HEK293 (cell line): ENCODE measurements at regions not wholly inside any gene's neighbourhood (a gene's known extent, or its start where the extent isn't known, plus 50 kb on each side); places are given as distances from the start of the nearest gene placed in this dataset.

Experiments used
- CTCF ChIA-PET: fragments of 350-600 bp; formaldehyde crosslinking; extraction: SDS; loops from one replicate; lab custom pipeline; 2021; ENCODE audit warnings: antibody characterized with exemption; lab: Yijun Ruan, JAX
- POLR2A ChIA-PET: fragments of 300-600 bp; formaldehyde crosslinking; extraction: SDS; loops from one replicate; lab custom pipeline; 2020; ENCODE audit warnings: antibody characterized with exemption, inconsistent platforms; lab: Yijun Ruan, JAX
- H3K27ac ChIP-seq: fragments of 200-500 bp; sonication (Bioruptor generic); 2 replicates; pipeline ENCODE4 v1.5.1; 2014; ENCODE audit warnings: low read depth, low read length, control low read depth, inconsistent platforms; ENCODE audit errors: extremely low read depth
- H3K36me3 ChIP-seq, 2 experiments: fragments of 200-500 bp in 1 of 2; sonication (Bioruptor generic) in 1 of 2; 1 replicate in 1 of 2; 2 replicates in 1 of 2; pipeline ENCODE4 v1.5.1; 2014 to 2017; ENCODE audit warnings: inconsistent platforms in 2 of 2, low read length in 2 of 2; ENCODE audit not compliant: control insufficient read depth in 2 of 2, insufficient read depth in 1 of 2
- H3K4me1 ChIP-seq: fragments of 200-500 bp; sonication (Bioruptor generic); 2 replicates; pipeline ENCODE4 v1.5.1; 2014; ENCODE audit warnings: mild to moderate bottlenecking, low read length, inconsistent platforms; ENCODE audit not compliant: control insufficient read depth, insufficient read depth
- H3K4me3 ChIP-seq: 2 replicates; pipeline ENCODE4 v1.5.1; 2011; ENCODE audit warnings: low read depth, mild to moderate bottlenecking, control low read depth, low read length, moderate library complexity
- H3K9me3 ChIP-seq: fragments of 200-500 bp; sonication (Bioruptor generic); 2 replicates; pipeline ENCODE4 v1.5.1; 2014; ENCODE audit warnings: low read depth, low read length, inconsistent platforms; ENCODE audit not compliant: control insufficient read depth, insufficient read depth
- EGR2 ChIP-seq: fragments of 450-650 bp; formaldehyde crosslinking; IDR thresholded peaks from 2 replicates; pipeline ENCODE4 v1.5.1; 2016; ENCODE audit warnings: low read depth, missing biosample characterization, missing genetic modification characterization
- INSM2 ChIP-seq: fragments of 450-650 bp; formaldehyde crosslinking; IDR thresholded peaks from 2 replicates; pipeline ENCODE4 v1.5.1; 2016; ENCODE audit warnings: missing biosample characterization, missing genetic modification characterization
- PRDM4 ChIP-seq: fragments of 450-650 bp; formaldehyde crosslinking; IDR thresholded peaks from 2 replicates; pipeline ENCODE4 v1.5.1; 2017; ENCODE audit warnings: missing biosample characterization, missing genetic modification characterization
- REST ChIP-seq: fragments of 450-650 bp; formaldehyde crosslinking; IDR thresholded peaks from 2 replicates; pipeline ENCODE4 v1.5.1; 2016; ENCODE audit warnings: missing biosample characterization, missing genetic modification characterization
- SCRT1 ChIP-seq: fragments of 450-650 bp; formaldehyde crosslinking; IDR thresholded peaks from 2 replicates; pipeline ENCODE4 v1.5.1; 2016; ENCODE audit warnings: missing biosample characterization, missing genetic modification characterization, borderline replicate concordance
- YY2 ChIP-seq: fragments of 450-650 bp; formaldehyde crosslinking; IDR thresholded peaks from 2 replicates; pipeline ENCODE4 v1.5.1; 2016; ENCODE audit warnings: missing biosample characterization, missing genetic modification characterization
- ZNF121 ChIP-seq: fragments of 450-650 bp; formaldehyde crosslinking; IDR thresholded peaks from 2 replicates; pipeline ENCODE4 v1.5.1; 2016; ENCODE audit warnings: missing biosample characterization, missing genetic modification characterization
- ZNF133 ChIP-seq: fragments of 450-650 bp; formaldehyde crosslinking; IDR thresholded peaks from 2 replicates; pipeline ENCODE4 v1.5.1; 2016; ENCODE audit warnings: missing biosample characterization, missing genetic modification characterization
- ZNF16 ChIP-seq: fragments of 450-650 bp; formaldehyde crosslinking; IDR thresholded peaks from 2 replicates; pipeline ENCODE4 v1.5.1; 2016; ENCODE audit warnings: low read depth, missing biosample characterization, missing genetic modification characterization
- ZNF449 ChIP-seq: fragments of 450-650 bp; formaldehyde crosslinking; IDR thresholded peaks from 2 replicates; pipeline ENCODE4 v1.5.1; 2017; ENCODE audit warnings: missing biosample characterization, mild to moderate bottlenecking, missing genetic modification characterization, moderate library complexity
- ZNF549 ChIP-seq: fragments of 450-650 bp; IDR thresholded peaks from 2 replicates; pipeline ENCODE4 v1.5.1; 2018; ENCODE audit warnings: missing biosample characterization, missing genetic modification characterization, mild to moderate bottlenecking, inconsistent platforms, moderate library complexity
- ZNF658 ChIP-seq: fragments of 450-650 bp; formaldehyde crosslinking; IDR thresholded peaks from 2 replicates; pipeline ENCODE4; 2016; ENCODE audit warnings: missing biosample characterization, missing genetic modification characterization
- ZNF701 ChIP-seq: fragments of 450-650 bp; formaldehyde crosslinking; IDR thresholded peaks from 2 replicates; pipeline ENCODE4 v1.5.1; 2016; ENCODE audit warnings: missing biosample characterization, missing genetic modification characterization
- ZNF704 ChIP-seq: fragments of 450-650 bp; formaldehyde crosslinking; IDR thresholded peaks from 2 replicates; pipeline ENCODE4 v1.5.1; 2016; ENCODE audit warnings: missing biosample characterization, missing genetic modification characterization
- ZNF707 ChIP-seq: fragments of 450-650 bp; formaldehyde crosslinking; IDR thresholded peaks from 2 replicates; pipeline ENCODE4 v1.5.1; 2016; ENCODE audit warnings: missing biosample characterization, missing genetic modification characterization
- ZNF791 ChIP-seq: fragments of 450-650 bp; formaldehyde crosslinking; IDR thresholded peaks from 2 replicates; pipeline ENCODE4 v1.5.1; 2016; ENCODE audit warnings: missing biosample characterization, missing genetic modification characterization
- ZSCAN30 ChIP-seq: fragments of 450-650 bp; IDR thresholded peaks from 2 replicates; pipeline ENCODE4 v1.5.1; 2018; ENCODE audit warnings: missing biosample characterization, mild to moderate bottlenecking, missing genetic modification characterization, moderate library complexity
- TF ChIP-seq, protein P1 (sequence below): fragments of 450-650 bp; formaldehyde crosslinking; IDR thresholded peaks from 2 replicates; pipeline ENCODE4 v1.5.1; 2016; ENCODE audit warnings: missing biosample characterization, missing genetic modification characterization
- TF ChIP-seq, protein P2 (sequence below): fragments of 450-650 bp; formaldehyde crosslinking; IDR thresholded peaks from 2 replicates; pipeline ENCODE4 v1.5.1; 2016; ENCODE audit warnings: missing biosample characterization, missing genetic modification characterization, low read depth

GRCh38 chr10:81008726-81009125 is 471.0 kb downstream of the SH2D4B start:
- no peak overlapping the region for H3K27ac ChIP-seq
- no peaks in the 10 kb centered on the region for H3K4me1 ChIP-seq
- CTCF ChIA-PET: interaction anchor here (0.6 kb wide), 2 partner anchors 78 to 84 kb away, joined by 3 read pairs; no protein-coding TSS in a partner anchor
- no peak overlapping the region for H3K4me3 ChIP-seq
- TF ChIP-seq ZNF133 (tag by site-specific recombination) (no peak), INSM2 (tag by site-specific recombination) (no peak), ZNF16 (tag by site-specific recombination) (no peak), ZNF121 (tag by site-specific recombination) (no peak), ZNF791 (tag by site-specific recombination) (no peak), ZNF704 (tag by site-specific recombination) (no peak), ZNF549 (tag by site-specific recombination) (no peak), ZNF658 (tag by site-specific recombination) (no peak), REST (tag by site-specific recombination) (no peak), ZSCAN30 (tag by site-specific recombination) (no peak), EGR2 (tag by site-specific recombination) (no peak), ZNF707 (no peak), ZNF449 (no peak), SCRT1 (tag by site-specific recombination) (no peak), YY2 (no peak), ZNF701 (tag by site-specific recombination) (no peak), PRDM4 (no peak)
- TF ChIP-seq, protein P1, sequence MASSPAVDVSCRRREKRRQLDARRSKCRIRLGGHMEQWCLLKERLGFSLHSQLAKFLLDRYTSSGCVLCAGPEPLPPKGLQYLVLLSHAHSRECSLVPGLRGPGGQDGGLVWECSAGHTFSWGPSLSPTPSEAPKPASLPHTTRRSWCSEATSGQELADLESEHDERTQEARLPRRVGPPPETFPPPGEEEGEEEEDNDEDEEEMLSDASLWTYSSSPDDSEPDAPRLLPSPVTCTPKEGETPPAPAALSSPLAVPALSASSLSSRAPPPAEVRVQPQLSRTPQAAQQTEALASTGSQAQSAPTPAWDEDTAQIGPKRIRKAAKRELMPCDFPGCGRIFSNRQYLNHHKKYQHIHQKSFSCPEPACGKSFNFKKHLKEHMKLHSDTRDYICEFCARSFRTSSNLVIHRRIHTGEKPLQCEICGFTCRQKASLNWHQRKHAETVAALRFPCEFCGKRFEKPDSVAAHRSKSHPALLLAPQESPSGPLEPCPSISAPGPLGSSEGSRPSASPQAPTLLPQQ: no peak
- TF ChIP-seq, protein P2, sequence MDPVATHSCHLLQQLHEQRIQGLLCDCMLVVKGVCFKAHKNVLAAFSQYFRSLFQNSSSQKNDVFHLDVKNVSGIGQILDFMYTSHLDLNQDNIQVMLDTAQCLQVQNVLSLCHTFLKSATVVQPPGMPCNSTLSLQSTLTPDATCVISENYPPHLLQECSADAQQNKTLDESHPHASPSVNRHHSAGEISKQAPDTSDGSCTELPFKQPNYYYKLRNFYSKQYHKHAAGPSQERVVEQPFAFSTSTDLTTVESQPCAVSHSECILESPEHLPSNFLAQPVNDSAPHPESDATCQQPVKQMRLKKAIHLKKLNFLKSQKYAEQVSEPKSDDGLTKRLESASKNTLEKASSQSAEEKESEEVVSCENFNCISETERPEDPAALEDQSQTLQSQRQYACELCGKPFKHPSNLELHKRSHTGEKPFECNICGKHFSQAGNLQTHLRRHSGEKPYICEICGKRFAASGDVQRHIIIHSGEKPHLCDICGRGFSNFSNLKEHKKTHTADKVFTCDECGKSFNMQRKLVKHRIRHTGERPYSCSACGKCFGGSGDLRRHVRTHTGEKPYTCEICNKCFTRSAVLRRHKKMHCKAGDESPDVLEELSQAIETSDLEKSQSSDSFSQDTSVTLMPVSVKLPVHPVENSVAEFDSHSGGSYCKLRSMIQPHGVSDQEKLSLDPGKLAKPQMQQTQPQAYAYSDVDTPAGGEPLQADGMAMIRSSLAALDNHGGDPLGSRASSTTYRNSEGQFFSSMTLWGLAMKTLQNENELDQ: no peak
- H3K9me3 ChIP-seq: no peaks in the 10 kb centered on the region
- H3K36me3 ChIP-seq: no peaks in the 10 kb centered on the region
- POLR2A ChIA-PET: no interaction called here
